NCI-H510A (cell line): ENCODE measurements at regions not wholly inside any gene's neighbourhood (a gene's known extent, or its start where the extent isn't known, plus 50 kb on each side); places are given as distances from the start of the nearest gene placed in this dataset.

Experiments used
- DNase-seq: peaks from one replicate; lab custom pipeline; 2025; lab: John Stamatoyannopoulos, UW

GRCh38 chr6:66808771-66809170 is 1101.7 kb upstream of the EYS start:
- DNase-seq: no peak

- DNase-seq: peak; percentile 17
Measured at GRCh38 chr6:66796987-66797386, 1090.0 kb upstream of the EYS start.

- DNase-seq: no peak
Measured at GRCh38 chr6:66788579-66788978, 1081.6 kb upstream of the EYS start.

- DNase-seq: no peak
Measured at GRCh38 chr6:66772800-66773199, 1065.8 kb upstream of the EYS start.

GRCh38 chr6:66771626-66772025 is 1064.6 kb upstream of the EYS start:
- no peak for DNase-seq

- no peak for DNase-seq
Measured at GRCh38 chr6:66751630-66752029, 1044.6 kb upstream of the EYS start.

DNA sequence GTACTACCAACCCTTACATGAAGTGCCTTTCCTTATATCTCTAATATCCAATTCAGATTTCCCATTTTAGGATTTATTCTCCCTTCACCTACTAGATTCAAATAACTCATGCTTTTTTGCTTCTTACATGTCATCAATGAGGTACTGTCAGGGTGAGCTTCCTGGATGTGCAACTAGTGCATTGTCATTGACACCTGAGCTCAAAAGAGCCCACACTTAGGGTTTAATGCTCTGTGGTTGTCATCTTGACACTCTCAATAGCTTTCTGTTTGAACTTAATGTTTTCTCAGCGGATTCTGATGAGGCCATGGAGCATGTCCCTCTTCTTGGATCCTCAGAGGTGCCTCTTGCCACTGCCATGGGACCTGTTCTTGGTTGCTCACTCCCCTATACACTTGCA is 1033.3 kb upstream of the EYS start:
- no peak for DNase-seq

DNA sequence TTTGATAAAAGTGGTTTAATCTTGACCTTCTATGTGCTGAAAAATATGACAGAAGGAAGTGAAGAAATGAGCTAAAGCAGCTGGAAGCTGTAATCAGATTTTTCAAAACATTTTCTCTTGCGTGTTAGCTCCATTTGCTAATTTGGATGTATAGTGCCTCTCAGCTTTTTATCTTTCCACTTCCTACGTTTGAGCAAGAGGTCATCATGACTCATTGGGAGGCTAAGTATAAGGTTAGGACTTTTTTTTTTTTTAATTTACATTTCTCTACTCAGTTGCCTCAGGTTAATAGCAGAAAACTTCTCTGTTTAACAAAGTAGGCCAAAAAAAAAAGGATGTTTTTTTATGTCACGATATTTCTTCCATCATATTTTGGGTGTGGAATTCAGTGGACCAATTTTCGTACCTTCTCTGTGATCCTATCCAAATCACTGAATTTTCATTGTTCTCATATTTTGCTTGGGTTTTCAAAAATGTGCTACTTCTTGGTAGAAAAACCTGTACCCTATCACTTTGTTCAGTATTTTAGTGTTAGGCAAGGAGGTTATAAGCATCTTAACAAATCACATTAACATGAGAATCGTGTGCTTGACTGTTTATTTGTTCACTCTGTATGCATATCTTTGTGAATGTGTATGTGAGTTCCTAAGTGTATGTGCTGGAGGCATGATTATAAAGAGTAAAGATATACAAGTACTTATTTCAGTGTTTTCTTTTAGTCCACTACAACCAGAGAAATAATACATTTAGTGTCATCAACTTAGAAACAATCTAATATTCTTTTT is 1028.3 kb upstream of the EYS start:
- no peak for DNase-seq

DNA sequence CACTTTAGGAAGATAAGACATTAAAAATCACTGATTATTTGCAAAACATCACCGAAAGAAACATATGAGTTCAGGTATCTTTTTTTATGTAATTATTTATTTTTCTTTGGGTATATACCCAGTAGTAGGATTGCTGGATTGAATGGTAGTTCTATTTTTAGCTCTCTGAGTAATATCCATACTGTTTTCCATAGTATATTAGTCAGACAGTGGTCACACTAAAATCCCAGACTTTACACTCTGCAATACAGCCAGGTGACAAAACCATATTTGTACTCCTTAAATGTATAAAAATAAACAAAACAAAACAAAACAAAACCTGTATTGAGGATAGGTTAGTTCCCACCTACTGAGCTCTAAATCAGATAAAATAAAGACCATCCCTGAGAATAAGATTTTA is 1024.3 kb upstream of the EYS start:
- DNase-seq: no peak

DNA sequence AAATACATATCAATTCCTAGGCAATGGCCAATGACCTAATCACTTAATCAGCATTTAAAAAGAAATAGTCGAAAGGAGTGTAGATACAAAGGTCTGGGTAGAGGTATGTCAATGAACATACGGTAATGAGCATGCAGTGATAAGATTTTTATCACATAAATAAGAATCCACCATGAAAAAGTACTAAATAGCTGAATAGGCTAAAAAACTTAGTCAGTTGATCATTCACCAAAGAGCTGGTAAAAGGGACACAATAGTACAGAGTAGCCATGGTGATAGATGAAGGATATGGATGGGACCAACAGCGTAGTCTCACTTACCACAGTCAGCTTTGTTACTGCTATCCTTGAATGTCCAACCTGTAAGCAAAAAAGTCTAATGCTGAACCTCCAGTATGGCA is 1018.6 kb upstream of the EYS start:
- DNase-seq: no peak

GRCh38 chr6:66717801-66718200 is 1010.8 kb upstream of the EYS start:
- DNase-seq: no peak

GRCh38 chr6:66699385-66699784 is 992.4 kb upstream of the EYS start:
- no peak for DNase-seq

GRCh38 chr6:66689608-66690007 is 982.6 kb upstream of the EYS start:
- DNase-seq: no peak

DNA sequence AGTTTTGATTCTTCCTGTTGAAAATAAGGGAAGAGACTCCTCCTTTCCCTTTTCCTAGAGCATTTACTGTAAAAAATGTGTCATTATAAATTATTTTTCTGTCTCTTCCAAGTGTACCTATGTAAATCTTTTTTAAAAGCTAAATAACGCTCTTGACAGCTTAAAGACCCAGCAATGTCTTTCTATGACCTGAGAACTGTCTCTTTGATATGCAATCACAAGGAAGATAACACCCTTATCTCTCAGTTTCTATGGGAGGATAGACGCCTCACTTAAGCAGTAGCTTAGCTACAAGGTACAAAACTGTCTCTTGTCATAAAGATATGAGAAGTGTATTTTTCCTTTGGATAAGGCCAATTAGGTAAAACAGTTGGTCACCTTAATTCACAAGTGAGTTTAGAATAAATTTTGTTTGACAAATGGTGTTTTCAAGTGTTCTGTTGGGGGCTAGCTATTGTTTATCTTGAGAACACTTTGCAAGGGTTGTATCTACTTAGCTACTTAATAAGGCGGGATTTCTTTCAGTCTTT is 980.6 kb upstream of the EYS start:
- DNase-seq: no peak

GRCh38 chr6:66675906-66676305 is 968.9 kb upstream of the EYS start:
- no peak for DNase-seq

DNA sequence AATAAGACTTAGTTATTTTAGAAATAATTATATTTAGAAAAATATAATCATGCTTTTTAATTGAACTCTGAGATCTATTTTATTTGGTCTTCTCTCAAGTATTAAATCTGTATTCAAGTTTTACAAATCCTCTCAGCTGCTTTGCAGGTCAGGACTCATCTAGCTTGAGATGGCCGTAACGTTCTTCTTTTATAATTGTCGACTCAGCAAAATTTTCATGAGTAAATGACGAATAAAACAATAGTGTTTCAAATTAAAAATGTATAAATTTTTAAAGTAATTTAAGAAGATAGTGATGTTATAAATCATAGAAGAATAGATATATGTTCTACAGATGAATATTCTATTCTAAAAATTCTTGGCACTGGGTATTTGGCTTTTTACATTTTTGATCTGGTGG is 957.1 kb upstream of the EYS start:
- no peak for DNase-seq

GRCh38 chr6:66662721-66663507 is 955.9 kb upstream of the EYS start:
- DNase-seq: no peak

DNA sequence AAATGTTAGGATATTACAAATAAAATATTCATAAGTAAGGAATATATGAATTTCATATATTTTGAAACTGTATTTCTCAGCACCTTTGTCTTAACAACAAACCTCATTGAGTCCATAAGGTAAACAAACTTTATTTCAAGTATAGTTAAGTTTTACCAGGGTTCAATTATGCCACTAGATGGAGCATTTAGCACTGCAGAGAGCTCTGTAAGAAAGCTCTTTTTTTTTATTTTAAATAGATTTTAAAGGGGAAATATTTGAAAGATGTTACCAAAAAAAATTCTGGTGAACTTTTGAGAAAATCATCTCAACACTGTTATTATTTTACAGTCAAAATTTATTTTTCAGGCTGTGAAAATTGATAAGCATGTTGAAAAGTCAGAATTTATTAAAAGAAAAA is 955.2 kb upstream of the EYS start:
- DNase-seq: no peak

DNA sequence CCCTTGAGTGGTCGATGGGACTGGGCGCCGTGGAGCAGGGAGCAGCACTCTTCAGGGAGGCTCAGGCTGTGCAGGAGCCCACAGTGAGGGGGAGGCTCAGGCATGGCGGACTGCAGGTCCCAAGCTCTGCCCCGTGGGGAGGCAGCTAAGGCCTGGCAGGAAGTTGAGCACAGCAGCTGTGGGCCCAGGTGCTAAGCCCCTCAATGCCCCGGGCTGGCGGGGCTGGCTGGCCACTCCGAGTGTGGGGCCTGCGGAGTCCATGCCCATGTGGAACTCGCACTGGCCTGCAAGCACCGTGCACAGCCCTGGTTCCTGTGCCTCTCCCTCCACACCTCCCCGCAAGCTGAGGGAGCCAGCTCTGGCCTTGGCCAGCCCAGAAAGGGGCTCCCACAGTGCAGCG is 948.4 kb upstream of the EYS start:
- no peak for DNase-seq

DNA sequence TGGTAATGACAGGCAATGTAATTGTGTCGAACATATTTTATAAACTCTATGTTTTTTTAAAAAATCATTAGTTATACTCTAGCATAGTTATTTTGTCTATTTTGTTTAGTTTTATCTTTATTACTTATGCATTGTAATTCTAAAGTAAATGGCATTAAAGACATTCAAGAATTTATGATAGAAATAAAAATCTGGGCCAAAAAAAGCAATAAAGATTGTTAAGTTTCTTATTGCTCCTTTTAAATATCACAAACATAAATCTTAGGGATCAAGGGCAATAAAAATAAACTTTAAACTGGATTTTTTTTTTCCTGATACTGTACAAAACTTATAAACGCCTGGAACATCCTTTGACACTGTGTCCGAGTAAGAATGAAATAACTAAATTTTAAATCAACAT is 931.5 kb upstream of the EYS start:
- DNase-seq: no peak

DNA sequence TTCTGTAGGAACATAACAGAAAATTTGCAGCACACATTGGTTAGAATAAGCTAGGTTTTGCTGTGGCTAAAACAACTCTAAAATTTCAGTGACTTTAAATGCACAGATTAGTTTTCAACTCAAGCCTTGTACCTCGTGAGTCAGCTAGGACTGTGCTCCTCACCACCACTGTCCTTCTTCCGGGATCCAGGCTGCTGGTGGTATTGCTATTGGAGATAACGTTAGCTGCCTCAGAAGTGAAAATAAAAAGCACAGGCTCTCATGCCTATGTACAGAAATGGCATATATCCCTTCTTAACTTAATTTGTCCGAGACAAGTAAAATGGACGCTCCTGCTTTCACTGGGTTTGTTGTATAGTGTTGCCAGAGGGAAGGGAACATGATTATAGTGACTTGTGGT is 931.1 kb upstream of the EYS start:
- DNase-seq: no peak

GRCh38 chr6:66628917-66629316 is 921.9 kb upstream of the EYS start:
- no peak for DNase-seq

DNA sequence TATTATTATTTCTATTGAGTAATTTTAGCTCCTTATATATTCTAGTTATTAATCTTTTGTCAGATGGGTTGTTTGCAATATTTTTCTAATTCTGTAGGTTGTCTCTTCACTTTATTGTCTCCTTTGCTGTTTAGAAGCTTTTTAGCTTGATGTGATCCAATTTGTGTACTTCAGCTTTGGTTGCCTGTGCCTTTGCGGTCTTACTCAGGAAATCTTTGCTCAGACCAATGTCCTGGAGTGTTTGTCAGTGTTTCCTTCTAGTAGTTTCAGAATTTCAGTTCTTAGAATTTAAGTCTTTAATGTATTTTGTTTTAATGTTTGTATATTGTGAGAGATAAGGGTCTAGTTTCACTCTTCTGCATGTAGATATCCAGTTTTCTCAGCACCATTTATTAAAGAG is 916.0 kb upstream of the EYS start:
- no peak for DNase-seq
